Body of pancreas (tissue), 4 donors: ENCODE measurements at regions not wholly inside any gene's neighbourhood (a gene's known extent, or its start where the extent isn't known, plus 50 kb on each side); places are given as distances from the start of the nearest gene placed in this dataset.

Source experiments
- CTCF ChIP-seq, 7 experiments: fragments of 450-650 bp in 4 of 7; fragments of 200-600 bp in 3 of 7; sonication (generic) in 3 of 7; IDR thresholded peaks; one replicate each; pipeline ENCODE4 v1.5.1; 2016 to 2019; ENCODE audit warnings: antibody characterized with exemption in 7 of 7
- POLR2A ChIP-seq, 3 donors: fragments of 450-650 bp; IDR thresholded peaks; one replicate each; pipeline ENCODE4 v1.6.1; 2016; ENCODE audit warnings: antibody characterized with exemption in 3 of 3, mild to moderate bottlenecking in 2 of 3

GRCh38 chr12:87928031-87928430, 101.2 kb downstream of the C12orf50 start:
- TF ChIP-seq CTCF (IDR thresholded peaks at IDR 0.05) (no peak), POLR2A (IDR thresholded peaks at IDR 0.05) (no peak)
